ENCODE measurements at regions not wholly inside any gene's neighbourhood (a gene's known extent, or its start where the extent isn't known, plus 50 kb on each side); places are given as distances from the start of the nearest gene placed in this dataset.
"Not testable (repeated sequence)": the region's sequence is repeated elsewhere in the genome, so short reads cannot be mapped to it uniquely, and the experiment has no call there.

DNA sequence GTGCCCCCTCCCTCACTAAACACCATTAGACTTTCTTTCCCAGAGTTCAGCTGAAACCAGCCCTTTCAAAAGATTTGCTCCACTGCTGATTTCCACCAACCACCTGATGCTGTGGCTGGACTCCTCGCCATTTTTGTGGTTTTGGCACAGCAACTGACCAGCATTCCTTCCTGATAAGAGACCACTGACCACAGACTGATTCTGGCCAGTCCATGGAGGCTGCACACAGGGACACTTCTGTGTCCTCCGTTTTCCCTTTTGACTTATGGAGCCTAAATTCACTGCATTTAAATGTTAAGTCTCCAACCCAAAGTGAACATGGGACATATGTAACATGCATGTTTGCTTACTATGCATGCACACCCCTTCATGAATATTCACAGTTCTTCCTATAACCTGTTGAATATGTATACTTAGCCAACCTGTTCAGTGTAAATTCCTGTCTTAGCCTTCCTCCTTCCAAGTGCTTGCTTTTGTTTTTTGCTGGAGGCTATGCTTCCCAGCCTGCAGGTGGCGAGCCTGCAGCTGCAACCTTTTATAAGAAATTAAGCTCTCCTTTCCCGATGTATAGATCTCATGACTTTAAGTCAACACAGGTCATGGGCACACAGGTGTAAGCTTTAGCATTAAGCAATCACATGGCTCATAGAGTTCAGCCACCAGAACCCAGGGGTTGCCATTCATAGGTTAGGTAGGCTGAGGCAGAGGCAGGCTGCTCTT is 78.7 kb downstream of the ACTL7B start:
- Mint-ChIP-seq H3K27me3 (peaks cover 35% of the 10 kb centered on the region), H3K4me1 (ENCODE audit: low read depth) (peaks cover 7% of the 10 kb centered on the region), H3K27ac (no peak overlapping the region), H3K4me3 (ENCODE audit: low read depth) (no peak overlapping the region), H3K9me3 (ENCODE audit: low read depth) (no peaks in the 10 kb centered on the region), H3K36me3 (ENCODE audit: insufficient read depth) (no peaks in the 10 kb centered on the region)
- no peak for DNase-seq (ENCODE audit: low spot score, unreplicated experiment)
- TF ChIP-seq, protein P1, sequence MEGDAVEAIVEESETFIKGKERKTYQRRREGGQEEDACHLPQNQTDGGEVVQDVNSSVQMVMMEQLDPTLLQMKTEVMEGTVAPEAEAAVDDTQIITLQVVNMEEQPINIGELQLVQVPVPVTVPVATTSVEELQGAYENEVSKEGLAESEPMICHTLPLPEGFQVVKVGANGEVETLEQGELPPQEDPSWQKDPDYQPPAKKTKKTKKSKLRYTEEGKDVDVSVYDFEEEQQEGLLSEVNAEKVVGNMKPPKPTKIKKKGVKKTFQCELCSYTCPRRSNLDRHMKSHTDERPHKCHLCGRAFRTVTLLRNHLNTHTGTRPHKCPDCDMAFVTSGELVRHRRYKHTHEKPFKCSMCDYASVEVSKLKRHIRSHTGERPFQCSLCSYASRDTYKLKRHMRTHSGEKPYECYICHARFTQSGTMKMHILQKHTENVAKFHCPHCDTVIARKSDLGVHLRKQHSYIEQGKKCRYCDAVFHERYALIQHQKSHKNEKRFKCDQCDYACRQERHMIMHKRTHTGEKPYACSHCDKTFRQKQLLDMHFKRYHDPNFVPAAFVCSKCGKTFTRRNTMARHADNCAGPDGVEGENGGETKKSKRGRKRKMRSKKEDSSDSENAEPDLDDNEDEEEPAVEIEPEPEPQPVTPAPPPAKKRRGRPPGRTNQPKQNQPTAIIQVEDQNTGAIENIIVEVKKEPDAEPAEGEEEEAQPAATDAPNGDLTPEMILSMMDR (IDR thresholded peaks at IDR 0.05; ENCODE audit: unreplicated experiment), result peak; percentile 43

- H3K36me3 Mint-ChIP-seq (ENCODE audit: insufficient read depth), result no peaks in the 10 kb centered on the region
- H3K27ac Mint-ChIP-seq, result no peak overlapping the region
- no peaks in the 10 kb centered on the region for H3K9me3 Mint-ChIP-seq (ENCODE audit: low read depth)
- TF ChIP-seq, protein P1 (IDR thresholded peaks at IDR 0.05; ENCODE audit: unreplicated experiment), result no peak
- H3K4me1 Mint-ChIP-seq (ENCODE audit: low read depth), result peaks cover under 1% of the 10 kb centered on the region
- no peak for DNase-seq (ENCODE audit: low spot score, unreplicated experiment)
- peaks cover 29% of the 10 kb centered on the region for H3K27me3 Mint-ChIP-seq
- no peak overlapping the region for H3K4me3 Mint-ChIP-seq (ENCODE audit: low read depth)
Observed at GRCh38 chr9:108775901-108776306, 79.9 kb downstream of the ACTL7B start.

- H3K36me3 Mint-ChIP-seq (ENCODE audit: insufficient read depth); H3K27ac Mint-ChIP-seq; H3K4me3 Mint-ChIP-seq (ENCODE audit: low read depth); H3K4me1 Mint-ChIP-seq (ENCODE audit: low read depth); DNase-seq (ENCODE audit: low spot score, unreplicated experiment); H3K9me3 Mint-ChIP-seq (ENCODE audit: low read depth): not testable (repeated sequence)
- peaks cover 19% of the 10 kb centered on the region for H3K27me3 Mint-ChIP-seq
Observed at GRCh38 chr9:108774088-108774487, 81.7 kb downstream of the ACTL7B start.

DNA sequence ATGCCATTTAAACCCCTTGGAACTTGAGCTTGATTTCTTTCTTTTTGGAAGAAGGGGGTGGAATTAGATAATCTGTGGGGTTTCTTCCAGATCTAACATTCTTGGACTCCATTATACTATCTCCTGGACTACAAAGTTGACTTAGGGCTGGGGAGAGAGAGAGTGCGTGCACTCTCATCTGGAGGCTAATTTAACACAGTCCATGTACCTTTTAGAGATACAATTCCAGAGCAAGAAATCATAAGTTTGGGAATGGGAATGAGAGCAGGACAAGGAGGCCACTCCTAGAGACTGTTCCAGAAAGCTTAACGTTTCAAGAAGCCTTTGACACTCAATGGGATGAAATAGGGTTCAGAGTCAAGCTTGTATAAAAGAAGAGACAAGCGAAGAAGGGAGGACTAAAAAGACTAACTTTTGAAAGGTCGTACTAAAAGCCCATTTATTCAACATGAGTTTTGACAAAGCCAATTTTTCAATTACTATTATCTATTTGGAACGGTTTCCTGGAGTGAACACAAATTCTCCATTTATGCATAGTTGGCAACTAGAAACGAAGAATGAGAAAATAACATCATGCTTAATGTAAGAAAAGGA is 83.4 kb downstream of the ACTL7B start:
- no peak for DNase-seq (ENCODE audit: low spot score, unreplicated experiment)
- TF ChIP-seq, protein P1 (IDR thresholded peaks at IDR 0.05; ENCODE audit: unreplicated experiment), result no peak
- Mint-ChIP-seq H3K27ac (no peak overlapping the region), H3K36me3 (ENCODE audit: insufficient read depth) (no peaks in the 10 kb centered on the region), H3K4me1 (ENCODE audit: low read depth) (no peaks in the 10 kb centered on the region), H3K27me3 (peaks cover 15% of the 10 kb centered on the region), H3K9me3 (ENCODE audit: low read depth) (peaks cover 3% of the 10 kb centered on the region), H3K4me3 (ENCODE audit: low read depth) (no peak overlapping the region)

- peaks cover 22% of the 10 kb centered on the region for H3K27me3 Mint-ChIP-seq
- H3K9me3 Mint-ChIP-seq (ENCODE audit: low read depth), result peaks cover 3% of the 10 kb centered on the region
- no peak for DNase-seq (ENCODE audit: low spot score, unreplicated experiment)
Observed at GRCh38 chr9:108768744-108769143, 87.0 kb downstream of the ACTL7B start.

More at GRCh38 chr9:108768744-108769143, 87.0 kb downstream of the ACTL7B start:
- Mint-ChIP-seq H3K27ac (no peak overlapping the region), H3K4me1 (ENCODE audit: low read depth) (no peaks in the 10 kb centered on the region), H3K4me3 (ENCODE audit: low read depth) (no peak overlapping the region), H3K36me3 (ENCODE audit: insufficient read depth) (no peaks in the 10 kb centered on the region)
- TF ChIP-seq, protein P1 (IDR thresholded peaks at IDR 0.05; ENCODE audit: unreplicated experiment), result no peak
